ENCODE measurements at regions not wholly inside any gene's neighbourhood (a gene's known extent, or its start where the extent isn't known, plus 50 kb on each side); places are given as distances from the start of the nearest gene placed in this dataset.

GRCh38 chr9:99371376-99371775 lies 149.3 kb downstream of the SEC61B start:
- TF ChIP-seq CTCF (IDR thresholded peaks at IDR 0.05; ENCODE audit: low read length) (no peak), EZH2 (IDR thresholded peaks at IDR 0.05; ENCODE audit: borderline replicate concordance, low read length) (no peak)
